ENCODE measurements at regions not wholly inside any gene's neighbourhood (a gene's known extent, or its start where the extent isn't known, plus 50 kb on each side); places are given as distances from the start of the nearest gene placed in this dataset.

- no peak for DNase-seq
Measured at GRCh38 chr6:169964486-169965180, 213.2 kb downstream of the ERMARD start.

DNA sequence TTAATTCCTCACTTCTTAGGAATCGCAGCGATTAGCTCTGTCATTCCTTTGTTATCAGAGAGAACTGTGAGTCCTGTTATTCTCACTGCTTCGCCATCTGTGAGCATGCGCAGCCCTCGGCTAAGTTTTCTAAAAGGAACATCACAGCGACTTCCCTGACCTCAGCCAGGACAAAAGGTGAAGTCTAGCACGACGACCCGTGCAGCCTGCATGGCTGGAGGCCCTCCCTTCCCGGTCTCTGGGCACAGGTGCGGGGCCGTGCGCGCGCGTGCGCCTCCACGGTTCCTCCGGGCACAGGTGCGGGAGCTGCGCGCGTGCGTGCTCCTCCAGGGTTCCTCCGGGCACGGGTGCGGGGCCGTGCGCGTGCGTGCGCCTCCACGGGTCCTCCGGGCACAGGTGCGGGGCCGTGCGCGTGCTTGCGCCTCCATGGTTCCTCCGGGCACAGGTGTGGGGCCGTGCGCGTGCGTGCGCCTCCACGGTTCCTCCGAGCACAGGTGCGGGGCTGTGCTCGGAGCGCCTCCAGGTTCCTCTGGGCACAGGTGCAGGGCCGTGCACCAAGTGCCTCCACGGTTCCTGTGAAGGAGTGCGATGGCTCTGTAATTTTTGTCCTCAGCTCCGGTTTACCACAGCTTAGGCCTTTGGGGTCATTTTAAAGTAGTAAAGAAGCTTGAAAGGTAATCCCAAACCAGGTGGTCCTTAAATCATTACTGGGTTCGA, 212.3 kb downstream of the ERMARD start:
- no peak for DNase-seq

- no peak for DNase-seq
Measured at GRCh38 chr6:169962604-169963469, 211.4 kb downstream of the ERMARD start.

- no peak for DNase-seq
Measured at GRCh38 chr6:169961772-169962561, 210.5 kb downstream of the ERMARD start.

- DNase-seq = no peak
Measured at GRCh38 chr6:169960886-169961611, 209.6 kb downstream of the ERMARD start.

GRCh38 chr6:169960521-169960885, 209.1 kb downstream of the ERMARD start:
- DNase-seq = no peak

DNA sequence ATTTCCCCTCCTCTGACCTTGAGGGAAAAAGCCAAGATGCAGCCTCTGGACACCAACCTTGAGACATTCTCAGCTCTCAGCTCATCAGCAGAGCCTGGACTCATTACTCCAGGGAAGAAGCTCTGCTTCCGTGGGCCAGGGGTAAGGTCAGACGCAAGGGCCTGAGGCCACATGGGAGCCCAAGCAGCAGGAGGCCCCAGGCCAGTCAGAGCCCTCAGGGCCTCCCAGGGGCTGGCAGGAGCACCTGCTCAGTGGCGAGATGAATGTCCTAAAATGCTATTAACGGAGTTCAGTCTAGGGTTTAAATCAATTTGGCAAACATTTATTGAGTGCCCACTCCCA, 208.6 kb downstream of the ERMARD start:
- DNase-seq = no peak

DNA sequence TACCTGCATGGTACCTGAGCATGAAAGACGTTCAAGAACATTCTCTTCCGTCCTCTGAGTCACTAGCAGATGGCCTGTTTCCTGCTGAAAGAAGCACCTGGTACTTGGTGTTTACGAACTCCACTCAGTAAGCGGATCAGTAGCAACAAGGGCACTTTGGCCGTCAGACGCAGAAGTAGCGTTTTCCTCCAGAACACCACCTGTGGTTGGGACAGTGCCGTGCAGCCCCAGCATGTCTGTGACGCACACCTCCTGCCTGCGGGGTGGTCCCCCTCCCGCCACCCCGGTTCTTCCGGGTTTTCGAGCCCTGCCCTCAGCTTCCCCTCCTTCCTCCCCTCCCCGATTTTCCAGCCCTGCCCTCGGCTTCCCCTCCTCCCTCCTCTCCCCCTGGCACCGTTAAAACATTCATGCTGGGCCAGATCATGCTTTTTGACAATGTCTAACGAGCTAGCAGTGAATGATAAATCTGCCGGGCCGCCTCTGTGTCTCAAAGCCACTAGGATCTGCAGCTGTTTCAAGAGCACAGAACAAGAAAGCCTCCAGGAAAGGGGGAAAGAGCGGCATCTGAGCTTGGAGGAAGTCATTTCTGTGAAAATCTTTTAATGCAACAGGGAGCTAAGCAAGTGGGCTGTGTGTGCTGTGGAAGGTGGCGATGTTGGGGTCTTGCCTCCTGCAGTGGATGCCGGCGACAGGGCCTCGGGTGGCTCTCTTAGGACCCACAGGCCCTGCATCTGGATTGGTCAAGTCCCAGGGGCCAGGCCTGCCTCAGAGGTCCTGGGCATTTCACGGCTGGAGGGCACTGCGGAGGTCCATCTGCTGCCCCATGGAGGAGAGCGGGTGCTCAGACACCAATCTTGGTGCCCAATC, 207.9 kb downstream of the ERMARD start:
- DNase-seq = no peak

DNA sequence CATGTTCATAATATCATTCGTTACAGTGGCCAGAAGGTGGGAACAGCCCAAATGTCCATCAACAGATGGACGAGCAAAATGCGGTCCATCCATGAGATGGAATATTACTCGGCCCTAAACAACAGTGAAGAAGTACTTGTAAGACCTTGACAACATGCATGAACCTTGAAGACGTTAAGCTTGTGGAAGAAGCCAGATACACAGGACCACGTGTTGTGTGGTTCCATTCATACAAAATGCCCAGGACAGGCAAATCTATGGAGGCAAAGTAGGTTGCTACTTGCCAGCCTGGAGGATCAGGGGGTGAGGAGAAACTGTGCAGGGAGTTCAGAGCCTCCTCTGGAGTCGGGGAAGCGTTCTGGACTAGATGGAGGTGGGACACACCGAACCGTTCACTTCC, 207.1 kb downstream of the ERMARD start:
- DNase-seq = no peak

DNA sequence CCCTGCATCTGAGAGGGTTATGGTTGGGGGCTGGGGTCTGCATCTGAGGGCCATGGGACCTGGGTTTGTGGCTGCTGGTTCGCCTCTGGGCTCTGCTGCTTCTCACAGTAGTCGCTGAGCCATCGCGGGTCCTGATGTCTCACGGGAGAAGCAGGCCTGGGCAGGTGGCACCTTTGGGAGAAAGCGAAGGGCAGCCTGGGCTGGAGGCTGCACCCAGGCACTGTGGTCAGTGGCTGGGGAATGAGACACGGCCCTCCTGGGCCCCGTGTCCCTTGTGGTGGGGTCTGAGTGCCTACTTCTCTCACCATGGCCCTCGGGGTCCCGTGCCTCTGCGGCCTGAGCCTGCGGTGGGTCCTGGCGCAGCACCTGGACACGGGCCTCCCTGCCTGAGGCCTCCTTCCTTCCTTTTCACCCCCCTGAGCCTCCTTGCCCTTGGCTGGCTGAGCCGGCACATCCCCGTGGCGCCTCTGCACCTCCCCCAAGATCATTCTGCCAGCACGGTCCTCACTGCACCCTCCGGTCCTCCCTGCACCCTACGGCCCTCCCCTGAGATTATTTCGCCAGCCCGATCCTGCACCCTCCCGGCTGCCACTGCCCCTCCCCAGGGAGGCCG, 206.0 kb downstream of the ERMARD start:
- DNase-seq = no peak

DNA sequence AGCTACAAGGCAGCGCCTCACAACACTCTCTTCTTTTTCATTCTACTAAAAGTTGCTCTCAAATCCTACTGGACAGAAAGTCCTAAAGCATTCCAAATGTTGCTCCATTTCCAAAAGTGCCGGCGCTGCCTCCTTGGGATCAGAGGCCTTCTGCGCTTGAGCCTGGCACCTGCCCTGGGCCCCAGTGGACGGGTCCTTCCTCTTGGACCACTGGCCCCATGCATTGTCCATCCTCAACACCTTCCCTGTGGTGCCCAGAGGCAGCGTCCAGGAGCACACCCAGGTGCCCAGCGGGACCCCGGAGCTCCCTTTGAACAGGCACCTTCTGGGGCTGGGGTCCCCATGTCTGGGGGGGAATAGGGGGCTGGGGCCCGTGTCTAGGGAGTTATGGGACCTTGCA, 205.2 kb downstream of the ERMARD start:
- no peak for DNase-seq

DNA sequence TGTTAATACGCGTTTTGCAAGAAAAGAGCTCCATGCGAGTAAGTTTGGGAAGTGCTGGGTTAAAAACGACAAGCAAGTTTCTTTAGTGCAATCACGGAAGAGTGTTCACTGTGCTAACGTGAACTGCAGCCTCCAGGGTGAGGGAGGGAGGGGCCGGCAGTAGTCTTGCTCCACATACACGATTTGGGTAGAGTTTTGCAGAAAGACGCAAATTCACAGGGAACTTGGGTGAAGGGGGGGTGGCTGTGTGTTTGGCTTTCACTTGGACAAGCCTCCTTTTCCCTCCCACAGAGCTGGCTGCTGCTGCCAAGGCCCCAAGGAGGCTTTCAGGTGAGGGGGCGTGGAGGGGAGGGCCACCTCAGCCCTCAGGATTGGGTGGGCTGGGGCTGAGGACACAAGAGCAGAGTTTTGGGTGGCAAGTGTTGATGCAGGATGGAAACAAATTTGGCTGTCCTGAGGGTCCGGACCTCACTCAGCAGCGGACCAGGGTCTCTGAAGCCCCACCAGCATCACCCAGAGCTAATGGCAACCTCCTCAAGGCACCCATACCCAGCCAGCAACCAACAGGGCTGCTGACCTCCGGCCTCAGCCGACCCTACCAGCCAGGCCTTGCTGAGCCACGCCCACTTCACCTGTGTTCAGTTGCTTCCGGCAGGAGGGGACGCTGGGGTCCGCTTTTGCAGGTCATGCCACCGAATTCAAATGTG, 204.5 kb downstream of the ERMARD start:
- no peak for DNase-seq

GRCh38 chr6:169954977-169955376, 203.6 kb downstream of the ERMARD start:
- no peak for DNase-seq

- DNase-seq = no peak
Measured at GRCh38 chr6:169953686-169954085, 202.3 kb downstream of the ERMARD start.

DNA sequence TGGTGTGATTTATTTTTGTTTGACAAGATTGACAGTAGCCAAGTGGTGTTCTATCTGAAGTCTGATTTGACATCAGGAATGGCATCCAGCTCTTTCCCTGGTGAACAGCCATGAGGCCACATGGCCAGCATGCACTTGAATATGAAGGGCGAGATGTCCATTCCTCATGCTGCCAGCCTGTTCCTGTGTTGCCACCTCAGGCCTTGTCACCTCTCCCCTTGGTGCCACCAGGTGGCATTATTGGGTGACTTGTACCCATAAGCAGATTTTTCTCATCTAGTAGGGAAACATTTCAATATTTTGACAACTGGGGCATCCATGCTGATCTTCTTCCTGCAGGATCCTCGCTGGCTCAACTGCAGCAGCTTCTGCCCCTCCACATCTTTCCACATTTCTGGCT, 199.1 kb downstream of the ERMARD start:
- DNase-seq = no peak

GRCh38 chr6:169949511-169950097, 198.2 kb downstream of the ERMARD start:
- DNase-seq = no peak

DNA sequence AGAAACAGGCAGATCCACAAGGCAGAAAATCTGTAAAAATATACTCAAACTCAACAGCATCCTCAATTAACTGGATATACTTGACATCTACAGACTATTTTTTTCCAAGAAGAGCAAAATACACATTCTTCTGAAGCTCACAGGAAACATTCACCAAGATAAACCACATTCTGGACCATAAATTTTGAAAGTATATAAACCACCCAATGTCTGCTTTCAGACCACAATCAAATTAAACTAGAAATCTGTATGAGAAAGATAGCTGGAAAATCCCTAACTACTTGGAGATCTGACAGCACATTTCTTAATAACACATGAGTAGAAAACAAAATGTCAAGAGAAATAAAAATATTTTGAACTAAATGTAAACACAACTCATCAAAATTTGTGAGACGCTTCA, 195.5 kb downstream of the ERMARD start:
- DNase-seq = no peak

- no peak for DNase-seq
Measured at GRCh38 chr6:169945117-169945516, 193.7 kb downstream of the ERMARD start.

DNA sequence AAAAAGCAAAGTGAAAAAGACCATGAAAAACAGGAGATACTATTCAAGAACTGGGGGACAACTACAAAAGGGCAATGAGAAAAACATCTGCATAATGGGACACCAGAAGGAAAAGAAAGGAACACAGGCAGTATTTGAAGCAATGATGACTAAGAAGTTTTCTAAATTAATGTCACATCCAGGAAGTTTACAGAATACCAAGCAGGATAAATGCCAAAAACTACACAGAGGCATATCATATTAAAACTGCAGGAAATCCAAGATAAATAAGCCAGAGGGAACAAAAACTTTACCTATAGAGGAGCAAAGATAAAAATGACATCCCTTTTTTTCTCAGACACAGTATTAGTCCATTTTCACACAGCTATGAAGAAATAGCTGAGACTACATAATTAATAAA, 193.0 kb downstream of the ERMARD start:
- DNase-seq = no peak

- DNase-seq = no peak
Measured at GRCh38 chr6:169944061-169944337, 192.6 kb downstream of the ERMARD start.
